GOT3 (cell line): ENCODE measurements at regions not wholly inside any gene's neighbourhood (a gene's known extent, or its start where the extent isn't known, plus 50 kb on each side); places are given as distances from the start of the nearest gene placed in this dataset.
"Not testable (repeated sequence)": the region's sequence is repeated elsewhere in the genome, so short reads cannot be mapped to it uniquely, and the experiment has no call there.

Source experiments
- DNase-seq: peaks from one replicate; lab custom pipeline; 2025; ENCODE audit warnings: mixed read lengths; lab: John Stamatoyannopoulos, UW

DNA sequence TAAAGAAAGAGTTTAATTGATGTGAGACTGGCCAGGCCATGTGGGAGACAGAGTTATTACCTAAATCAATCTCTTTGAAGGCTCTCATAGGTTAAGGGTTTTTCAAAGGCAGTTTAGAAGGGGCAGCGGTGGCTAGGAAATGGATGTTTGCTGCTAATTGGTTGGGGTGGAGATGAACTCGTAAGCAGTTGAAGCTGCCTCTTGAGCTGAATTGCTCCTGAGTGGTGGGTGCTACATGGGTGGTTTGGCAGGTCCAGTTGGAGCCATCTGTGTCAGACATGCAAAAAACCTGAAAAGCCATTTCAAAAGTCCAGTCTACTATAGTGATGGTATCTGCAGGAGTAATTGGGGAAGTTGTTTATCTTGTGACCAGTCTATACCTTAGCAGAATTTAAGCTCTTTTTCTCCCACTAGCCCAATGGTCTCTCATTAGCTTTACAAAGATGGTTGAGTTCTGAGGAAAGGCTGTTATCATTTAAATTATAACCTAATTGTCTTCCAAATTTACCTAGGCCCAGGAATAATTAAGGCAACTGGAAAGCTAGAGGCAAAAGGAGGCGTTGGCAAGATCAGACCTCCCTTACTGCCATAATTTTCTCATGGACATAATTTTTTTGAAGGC, 762.4 kb upstream of the FRG1 start:
- no peak for DNase-seq

DNA sequence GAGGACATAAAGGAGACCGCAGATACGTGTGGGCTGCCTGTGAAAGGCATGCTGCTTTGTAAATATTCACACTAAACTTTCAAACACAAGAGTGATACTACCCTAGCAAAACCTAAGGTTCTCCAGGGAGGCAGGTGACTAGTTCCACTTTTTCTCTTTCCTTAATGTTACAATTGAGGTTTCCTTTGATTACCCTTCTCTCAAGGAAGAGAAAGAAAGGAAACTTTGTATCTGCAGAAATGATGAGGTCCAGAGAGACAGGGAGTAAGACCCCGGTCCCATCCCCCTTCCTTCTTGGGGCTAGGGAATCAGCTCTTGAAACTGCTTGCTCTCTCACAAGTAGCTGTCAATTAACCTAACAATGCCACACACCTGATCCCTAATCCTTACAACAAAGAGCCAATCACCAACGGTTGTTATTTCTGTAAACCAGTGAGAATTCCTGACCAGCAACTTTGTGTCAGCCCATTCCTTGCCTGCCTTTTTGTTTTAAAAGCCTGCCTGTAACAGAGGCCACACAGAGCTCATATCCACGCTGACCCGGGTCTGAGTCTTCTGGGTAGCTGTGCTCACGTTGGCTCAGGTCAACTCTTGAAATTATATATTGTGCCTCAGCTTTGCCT, 754.8 kb upstream of the FRG1 start:
- no peak for DNase-seq

DNA sequence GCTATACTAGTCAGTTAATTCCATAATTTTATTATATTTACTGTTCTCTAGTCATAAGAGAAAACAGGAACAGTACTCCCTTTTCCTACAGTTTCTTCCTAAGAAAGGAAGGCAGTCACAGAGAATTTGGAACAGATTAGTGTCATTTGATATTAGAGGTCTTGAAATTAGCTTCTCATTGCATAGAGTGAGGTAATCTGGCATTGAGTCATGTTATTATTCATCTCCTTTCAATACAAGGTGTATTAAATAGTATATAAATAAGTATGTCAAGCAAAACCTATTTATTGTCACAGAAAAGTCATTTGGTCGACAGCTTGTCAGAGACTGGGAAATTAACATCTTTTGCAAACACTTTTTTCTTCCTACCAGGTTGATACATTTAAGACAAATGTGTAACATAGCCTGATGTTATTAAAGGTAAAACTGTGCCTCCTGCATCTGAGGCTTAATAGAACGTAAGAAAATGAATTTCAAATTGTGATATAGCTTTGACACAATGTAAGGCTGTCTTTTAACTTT, 753.1 kb upstream of the FRG1 start:
- no peak for DNase-seq

DNA sequence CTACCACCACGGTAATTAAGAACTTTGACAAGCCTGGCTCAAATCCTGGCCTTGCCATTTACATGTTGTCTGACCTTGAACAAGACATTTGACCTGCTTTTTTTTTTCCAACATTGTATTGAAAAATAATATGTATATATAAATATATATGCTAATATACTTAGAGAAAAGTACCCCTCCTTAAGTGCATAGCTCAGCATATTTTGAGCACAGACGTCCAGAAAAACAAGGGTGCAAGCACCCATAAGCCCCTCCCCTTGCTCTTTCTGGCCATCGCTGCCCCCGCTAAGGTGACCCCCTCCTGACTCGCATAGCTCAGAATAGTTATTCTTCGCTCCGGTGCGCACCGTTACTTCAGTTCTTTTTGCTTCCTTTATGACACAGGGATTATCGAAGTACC, 742.0 kb upstream of the FRG1 start:
- DNase-seq, result no peak

DNA sequence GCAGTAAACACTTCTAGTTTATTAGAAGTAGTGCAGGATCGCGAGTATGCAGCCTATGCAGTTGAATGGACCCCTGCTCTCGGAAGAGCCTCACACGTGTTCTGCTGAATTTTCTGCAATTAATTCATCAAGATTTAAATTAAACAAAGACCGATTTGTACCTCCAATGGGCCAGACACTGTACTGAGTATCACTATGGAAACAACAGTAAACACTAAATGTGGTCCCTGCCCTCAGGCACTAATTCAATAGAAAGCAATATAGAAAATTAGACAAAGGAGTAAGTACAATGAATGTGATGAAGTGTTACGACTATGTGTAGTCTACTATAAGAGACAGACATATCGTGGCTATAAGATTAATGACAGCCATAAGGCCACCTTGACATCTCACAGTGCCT, 740.3 kb upstream of the FRG1 start:
- no peak for DNase-seq

DNA sequence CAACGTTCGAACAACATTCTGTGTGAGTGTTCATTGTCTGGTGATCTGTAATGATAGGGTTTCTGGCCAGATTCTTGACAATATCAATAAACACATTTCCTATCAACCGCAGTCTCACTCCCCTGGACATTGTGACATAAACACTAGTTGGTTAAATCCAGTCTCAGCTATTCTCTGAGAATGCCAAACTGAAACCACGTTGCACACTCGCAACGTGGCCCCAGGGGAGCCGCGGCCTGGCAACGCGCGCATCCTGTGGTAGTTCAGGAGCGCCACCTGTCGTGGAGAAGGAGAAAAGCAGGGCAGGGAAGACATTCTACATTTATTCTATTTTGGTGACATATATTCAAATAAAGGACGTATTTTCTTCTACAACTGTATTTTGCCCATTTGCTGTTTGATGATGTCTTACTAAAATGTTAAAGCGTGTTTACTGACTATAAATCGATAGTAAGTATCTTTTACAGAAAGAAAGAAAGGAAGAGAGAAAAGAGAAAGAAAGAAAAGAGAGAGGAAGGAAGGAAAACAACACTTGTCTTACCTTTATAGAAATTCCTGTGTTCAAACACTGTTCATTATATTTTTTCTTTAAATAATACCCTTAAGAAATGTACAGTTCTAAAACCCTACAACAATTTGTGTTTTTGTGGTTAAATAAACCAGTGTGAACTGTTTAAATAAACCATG, 738.3 kb upstream of the FRG1 start:
- DNase-seq, result no peak

DNA sequence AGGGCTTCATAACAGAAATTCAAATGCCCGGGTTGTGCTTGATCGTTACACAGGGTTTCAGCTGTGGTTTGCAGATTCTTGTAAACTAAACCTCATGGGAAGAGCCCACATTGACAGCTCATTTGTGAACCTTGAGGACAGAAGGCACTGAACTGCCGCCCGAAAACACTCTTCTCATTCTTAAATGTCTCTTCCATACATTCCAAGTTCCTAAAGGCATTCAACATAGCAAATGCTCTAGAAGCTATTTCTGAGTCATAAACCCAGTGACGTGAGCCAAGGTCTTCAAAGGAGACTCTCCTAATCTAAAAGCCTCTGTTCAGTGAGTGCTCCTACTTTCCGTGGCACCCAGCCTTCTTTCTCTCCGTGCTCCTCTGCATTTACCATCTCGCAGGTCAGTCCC, 737.8 kb upstream of the FRG1 start:
- DNase-seq, result no peak

DNA sequence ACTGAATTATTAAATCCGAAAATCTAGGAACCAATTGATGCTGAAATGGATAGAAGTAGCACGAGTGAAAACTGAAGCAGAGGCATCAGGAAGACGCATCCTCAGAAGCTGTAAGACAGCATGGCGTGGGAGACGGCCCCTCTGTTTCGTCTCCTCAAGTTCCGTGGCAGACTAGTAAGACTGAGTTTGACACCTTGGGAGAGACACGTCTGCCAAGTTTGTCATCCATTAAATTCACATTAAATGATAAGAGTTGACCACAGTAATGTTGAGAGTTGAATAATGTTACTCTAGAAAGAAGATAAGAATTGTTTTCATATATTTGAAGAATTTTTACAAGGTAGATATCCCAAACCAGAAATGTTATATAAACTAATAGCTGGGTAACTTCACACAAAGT, 736.1 kb upstream of the FRG1 start:
- DNase-seq, result no peak

DNA sequence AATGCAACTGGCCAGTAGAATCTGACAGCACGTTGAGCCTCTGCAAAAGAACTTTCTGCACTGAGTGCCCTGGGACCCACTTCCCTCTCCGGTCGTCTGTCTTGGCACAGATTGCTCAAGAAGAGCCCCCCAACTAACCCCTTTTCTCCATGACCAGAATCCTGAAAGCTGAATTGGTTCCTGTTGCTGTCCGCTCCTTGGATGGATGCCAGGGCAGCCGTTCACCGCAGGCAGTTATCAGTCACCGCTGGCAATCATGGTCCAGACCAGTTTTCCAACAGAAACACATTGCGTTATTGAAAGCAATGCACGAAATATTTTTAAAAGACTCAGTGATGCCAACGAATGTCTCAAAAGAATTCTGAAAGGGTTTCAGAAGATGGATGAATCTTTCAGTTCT, 733.7 kb upstream of the FRG1 start:
- DNase-seq, result no peak

DNA sequence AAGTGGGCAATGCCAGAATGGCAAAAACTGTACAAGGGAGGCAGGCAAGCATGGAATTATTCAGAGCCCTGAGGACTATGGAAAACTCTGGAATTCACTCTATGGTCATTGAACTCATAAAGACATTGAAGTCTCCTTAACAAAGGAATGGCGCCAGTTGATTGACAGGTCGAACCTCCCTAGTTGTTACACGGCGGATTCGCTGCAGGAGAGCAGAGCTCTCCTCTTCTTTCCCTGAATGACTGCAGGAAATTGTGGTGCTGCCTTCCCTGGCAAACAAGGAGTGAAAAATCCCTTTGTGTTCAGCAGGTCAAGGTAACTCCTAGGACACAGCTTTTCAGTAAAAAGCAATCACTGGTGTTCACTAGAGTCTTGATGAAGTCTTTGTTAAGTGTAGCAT, 732.8 kb upstream of the FRG1 start:
- DNase-seq, result no peak

DNA sequence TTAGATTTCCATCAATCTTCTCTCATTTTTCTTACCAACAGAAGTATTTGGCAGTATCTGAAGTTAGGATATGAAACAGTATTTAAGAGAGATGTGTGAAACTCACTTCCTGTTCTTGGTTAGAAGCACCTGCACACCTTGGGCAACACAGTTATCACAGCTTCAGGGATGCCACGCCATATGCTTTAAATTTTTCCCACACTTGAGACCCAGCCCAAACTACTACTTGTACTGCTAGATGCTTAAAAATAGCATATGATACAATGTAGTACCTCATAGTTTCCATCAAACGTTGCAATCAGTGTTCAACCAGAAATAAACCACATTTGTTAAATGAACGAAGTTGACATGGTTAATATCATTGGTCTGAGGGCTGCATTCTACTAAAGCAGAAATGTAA, 725.1 kb upstream of the FRG1 start:
- no peak for DNase-seq

DNA sequence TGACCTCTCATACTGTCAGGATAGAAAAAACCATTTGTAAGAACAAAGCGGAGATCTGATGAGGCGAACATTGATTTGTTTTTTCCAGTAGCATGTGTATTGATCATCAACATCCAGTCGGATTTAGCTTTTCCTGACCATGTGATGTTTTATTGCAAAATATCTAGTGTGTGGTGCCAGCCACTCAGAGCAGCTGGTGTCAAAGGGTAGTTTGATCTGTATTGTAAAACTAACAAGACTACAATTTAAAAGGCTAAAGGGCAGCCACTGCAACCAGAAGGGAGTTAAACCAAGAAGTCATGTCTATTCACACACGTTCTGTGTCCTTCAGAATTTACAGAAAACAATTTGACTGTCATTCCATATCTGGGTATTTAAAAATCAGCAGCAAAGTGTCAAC, 719.0 kb upstream of the FRG1 start:
- no peak for DNase-seq

DNA sequence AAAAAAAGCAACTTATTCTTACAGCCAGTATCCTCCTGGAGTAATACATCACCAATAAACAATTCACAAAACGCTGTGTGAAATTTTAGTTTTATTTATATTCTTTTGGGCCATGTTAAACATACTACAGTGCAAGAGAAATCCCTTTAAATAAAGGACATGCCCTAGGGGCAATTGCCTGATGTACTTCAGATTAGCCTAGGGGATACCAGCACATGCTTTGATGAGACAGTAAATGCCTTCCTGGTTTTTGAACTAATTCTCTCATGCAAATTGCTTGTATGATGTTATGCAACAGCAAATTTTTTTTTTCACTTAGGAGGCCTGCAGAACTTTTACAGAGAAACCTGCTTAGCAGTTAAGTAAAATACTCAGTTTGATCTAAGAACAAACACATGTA, 711.9 kb upstream of the FRG1 start:
- no peak for DNase-seq

DNA sequence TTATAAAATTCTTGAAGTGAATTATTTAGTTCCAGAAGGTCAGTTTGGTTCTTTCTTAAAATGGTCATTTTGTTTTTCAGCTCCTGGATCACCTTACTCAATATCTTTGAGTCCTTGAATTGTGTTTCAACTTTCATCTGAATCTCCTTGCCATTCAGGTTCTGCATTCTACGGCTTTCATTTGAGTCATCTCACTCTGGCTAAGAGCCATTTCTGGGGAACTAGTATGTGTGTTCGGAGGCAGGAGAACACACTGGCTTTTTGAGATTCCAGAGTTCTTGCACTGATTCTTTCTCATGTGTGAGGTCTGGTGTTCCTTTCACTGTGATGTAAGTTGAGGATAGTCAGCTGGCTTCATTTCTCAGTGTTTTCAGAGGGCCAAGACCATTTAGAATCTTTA, 708.4 kb upstream of the FRG1 start:
- no peak for DNase-seq

DNA sequence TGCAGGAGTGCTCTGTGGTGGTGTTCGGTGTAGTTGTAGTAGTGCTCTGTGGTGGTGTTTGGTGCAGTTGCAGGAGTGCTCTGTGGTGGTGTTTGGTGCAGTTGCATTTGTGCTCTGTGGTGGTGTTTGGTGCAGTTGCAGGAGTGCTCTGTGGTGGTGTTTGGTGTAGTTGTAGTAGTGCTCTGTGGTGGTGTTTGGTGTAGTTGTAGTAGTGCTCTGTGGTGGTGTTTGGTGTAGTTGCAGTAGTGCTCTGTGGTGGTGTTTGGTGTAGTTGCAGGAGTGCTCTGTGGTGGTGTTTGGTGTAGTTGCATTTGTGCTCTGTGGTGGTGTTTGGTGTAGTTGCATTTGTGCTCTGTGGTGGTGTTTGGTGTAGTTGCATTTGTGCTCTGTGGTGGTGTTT, 706.9 kb upstream of the FRG1 start:
- not testable (repeated sequence) for DNase-seq

DNA sequence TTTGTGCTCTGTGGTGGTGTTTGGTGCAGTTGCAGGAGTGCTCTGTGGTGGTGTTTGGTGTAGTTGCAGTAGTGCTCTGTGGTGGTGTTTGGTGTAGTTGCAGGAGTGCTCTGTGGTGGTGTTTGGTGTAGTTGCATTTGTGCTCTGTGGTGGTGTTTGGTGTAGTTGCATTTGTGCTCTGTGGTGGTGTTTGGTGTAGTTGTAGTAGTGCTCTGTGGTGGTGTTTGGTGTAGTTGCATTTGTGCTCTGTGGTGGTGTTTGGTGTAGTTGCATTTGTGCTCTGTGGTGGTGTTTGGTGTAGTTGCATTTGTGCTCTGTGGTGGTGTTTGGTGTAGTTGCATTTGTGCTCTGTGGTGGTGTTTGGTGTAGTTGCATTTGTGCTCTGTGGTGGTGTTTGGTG, 705.7 kb upstream of the FRG1 start:
- DNase-seq, result not testable (repeated sequence)

DNA sequence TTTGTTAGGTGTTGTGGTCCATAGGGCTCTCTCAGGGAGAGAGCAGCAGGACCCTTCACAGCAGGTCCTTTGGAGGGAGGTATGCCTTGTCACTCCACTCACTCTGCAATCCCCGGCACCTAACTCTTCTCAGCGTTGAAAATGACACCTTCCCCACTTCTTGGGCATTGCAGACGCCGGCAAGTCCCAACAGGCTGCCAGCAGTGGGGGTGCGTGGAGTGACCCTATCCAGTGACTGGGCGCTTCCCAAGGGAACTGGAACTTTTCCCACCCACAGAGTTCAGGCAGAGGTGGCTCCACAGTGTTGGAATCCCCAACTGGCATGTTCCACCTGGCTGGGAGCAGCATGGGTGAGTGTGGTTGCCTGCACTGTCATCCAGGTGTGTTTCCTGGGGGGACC, 705.1 kb upstream of the FRG1 start:
- no peak for DNase-seq

DNA sequence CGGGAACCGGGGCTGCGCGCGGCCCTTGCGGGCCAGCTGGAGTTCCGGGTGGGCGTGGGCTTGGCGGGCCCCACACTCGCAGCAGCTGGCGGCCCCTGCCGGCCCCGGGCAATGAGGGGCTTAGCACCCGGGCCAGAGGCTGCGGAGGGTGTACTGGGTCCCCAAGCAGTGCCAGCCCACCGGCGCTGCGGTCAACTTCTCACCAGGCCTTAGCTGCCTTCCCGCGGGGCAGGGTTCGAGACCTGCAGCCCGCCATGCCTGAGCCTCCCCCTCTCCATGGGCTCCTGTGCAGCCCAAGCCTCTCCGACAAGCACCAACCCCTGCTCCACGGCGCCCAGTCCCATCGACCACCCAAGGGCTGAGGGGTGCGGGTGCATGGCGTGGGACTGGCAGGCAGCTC, 704.4 kb upstream of the FRG1 start:
- not testable (repeated sequence) for DNase-seq

DNA sequence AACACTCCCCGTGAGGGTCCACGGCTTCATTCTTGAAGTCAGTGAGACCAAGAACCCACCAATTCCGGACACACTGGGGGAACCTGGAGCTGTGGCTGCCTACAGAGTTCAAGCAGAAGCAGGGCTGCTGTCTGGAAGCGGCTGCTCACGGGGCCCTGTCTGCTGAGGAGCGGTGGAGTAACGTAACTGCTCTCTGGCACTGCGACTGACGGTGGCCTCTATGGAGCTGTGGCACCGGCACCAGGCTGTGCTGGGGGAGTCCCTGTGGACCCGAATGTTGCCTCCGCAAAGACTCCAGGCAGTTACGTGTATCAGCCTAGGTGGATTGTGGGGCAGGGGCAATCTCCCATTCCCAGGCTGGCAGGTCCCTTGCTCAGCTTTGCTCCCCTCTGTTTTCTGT, 703.3 kb upstream of the FRG1 start:
- no peak for DNase-seq

DNA sequence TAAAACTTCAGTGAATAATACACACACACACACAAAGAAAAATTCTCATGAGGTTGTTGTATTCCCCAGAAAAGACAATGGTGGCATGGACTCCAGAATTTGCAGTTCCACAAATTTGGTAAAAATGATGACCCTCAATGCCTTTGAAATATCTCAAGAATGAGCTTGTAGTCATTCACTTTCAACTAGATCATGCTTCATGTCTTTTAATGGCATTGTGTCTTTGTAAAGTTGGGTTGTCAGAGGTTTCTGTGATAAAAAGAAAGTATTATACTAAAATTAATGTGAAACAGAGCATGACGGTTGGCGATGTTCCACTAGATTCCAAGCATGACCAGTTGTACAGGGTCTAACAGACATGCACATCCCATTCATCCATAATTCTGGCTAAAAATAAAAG, 685.0 kb upstream of the FRG1 start:
- DNase-seq, result no peak

DNA sequence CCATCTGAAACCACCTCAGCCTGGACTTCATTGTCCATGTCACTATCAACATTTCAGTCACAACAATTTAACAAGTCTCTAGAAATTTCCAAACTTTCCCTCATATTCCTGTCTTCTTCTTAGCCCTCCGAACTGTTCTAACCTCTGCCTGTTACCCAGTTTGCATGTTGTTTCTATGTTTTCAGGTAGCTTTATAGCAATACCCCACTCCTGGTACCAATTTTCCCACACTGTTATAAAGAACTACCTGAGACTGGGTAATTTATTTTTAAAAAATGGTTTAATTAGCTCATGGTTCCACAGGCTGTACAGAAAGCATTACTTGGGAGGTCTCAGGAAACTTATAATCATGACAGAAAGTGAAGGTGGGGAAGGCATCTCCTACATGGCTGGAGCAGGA, 679.2 kb upstream of the FRG1 start:
- DNase-seq, result no peak

DNA sequence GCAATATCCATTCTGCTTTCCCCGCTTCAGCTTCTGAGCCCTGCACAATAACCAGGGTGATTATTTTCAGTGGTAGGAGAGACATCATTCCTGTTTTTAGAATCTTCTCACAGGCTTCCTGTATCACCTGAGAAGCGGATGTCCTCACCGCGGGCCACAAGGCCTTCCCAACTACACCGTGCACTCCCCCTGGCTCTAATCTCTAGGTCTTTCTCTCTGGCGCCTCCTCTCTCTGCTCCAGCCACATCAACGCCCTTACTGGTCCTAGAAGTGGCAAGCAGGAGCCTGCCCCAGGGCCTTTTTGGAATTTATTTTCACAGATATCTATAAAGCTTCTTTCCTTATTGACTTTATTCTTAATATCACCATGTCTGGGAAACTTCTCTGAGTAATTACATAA, 675.2 kb upstream of the FRG1 start:
- DNase-seq, result no peak

DNA sequence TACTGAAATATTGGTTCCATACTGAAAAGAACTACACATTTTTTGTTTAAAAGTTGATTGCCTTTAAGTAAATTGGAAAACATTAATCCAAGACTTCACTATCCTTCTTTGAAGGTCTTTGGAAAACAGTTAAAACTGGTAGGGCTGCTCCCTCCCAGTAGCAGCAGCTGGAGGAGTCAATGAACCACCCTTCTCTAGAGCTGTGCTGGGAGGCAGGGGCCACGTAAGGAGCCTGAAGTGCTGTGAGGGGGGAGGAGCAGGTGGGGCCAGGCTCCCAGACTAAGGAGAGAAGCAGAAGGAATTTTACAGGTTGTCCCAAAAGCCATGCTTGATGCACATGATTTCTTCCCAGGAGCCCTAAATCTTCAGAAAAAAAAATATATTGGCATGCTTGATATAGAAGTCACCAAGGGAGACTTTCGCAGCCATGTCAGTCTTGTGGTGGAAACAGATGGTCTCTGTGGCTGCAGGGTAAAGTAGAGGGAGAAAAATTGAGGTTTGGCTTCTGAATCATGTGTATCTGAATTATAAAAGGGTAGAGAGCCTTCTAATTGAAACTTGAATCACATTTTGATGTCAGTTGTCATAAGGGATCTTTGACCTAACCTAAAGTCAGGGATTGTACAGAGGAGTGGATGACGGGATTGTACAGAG, 673.2 kb upstream of the FRG1 start:
- DNase-seq, result no peak
